H54 (cell line): ENCODE measurements at regions not wholly inside any gene's neighbourhood (a gene's known extent, or its start where the extent isn't known, plus 50 kb on each side); places are given as distances from the start of the nearest gene placed in this dataset.
A peak's percentile ranks its signal among the peaks of the same experiment; 100 is the strongest.

Experiments used
- DNase-seq: peaks from one replicate; pipeline ENCODE4 v3.0.0; 2011; ENCODE audit warnings: low spot score, mixed read lengths; ENCODE audit not compliant: insufficient read length
- FAIRE-seq: peaks from 3 replicates; lab custom pipeline; 2011; peaks lifted over from hg19 to GRCh38; lab: Jason Lieb, UNC
- POLR2A ChIP-seq: IDR thresholded peaks from 2 replicates; pipeline ENCODE4 v1.6.1; 2011; ENCODE audit warnings: low read depth, mild to moderate bottlenecking, low read length

DNA sequence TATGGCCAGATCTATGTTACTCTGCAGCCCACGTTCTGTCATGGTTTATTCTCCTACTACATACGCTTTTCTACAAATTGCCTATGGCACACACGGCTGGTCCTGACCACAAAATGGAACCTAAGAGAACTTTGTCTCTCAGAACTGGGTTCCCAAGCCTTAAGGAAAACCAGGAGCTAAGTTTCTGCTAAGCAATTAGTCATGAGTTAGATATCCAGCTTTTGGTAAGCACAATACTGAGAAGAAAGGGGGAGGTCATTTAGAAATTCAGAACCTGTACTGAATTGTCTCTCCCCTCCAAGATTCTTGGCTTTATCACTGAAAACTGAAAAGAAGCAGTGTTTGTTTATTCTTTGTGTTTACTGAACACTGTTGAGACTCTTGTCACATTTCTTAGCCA, 283.5 kb upstream of the TANK start:
- TF ChIP-seq POLR2A, result no peak
- FAIRE-seq (peak; percentile 45), DNase-seq (no peak)

- FAIRE-seq (no peak), DNase-seq (no peak)
- TF ChIP-seq POLR2A, result no peak
These were observed 281.6 kb upstream of the TANK start for GRCh38 chr2:160878618-160879017.

DNA sequence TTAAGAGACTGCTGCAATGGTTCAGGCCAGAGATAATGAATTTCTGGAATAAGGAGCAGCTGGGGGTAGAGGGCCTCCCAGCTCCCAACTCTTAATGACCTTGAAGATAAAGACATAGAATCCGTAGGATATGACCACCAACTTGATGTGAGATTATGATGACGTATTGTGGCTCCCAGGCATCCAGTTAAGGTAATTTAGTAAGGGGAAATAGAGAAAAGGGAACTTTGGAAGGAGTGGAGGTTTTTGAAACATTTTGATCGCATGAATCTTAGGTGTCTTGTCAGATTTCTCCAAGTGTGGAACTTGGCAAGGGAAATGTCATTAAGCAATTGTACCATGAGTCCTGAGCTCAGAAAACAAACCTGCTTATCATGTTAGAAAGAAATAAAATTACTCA, 277.3 kb upstream of the TANK start:
- TF ChIP-seq POLR2A, result no peak
- DNase-seq (no peak), FAIRE-seq (no peak)

DNA sequence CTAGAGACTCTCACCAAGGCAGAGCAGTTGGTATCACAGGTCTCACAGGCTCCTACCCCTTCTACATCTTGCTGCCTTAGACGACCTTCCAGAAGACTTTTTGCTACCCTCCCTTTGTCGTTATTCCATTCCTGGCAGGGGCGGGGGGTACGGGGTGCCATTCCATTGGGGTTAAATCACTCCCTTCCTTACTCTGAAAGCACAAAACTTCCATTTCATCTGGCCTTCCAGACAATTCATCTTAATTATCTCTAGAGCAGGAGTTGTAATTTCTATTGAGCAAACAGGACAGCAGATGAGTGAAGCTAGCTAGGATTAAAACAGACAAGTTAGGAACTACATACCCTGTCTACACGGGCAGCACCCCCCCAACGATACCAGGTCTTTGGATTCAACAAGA, 276.2 kb upstream of the TANK start:
- TF ChIP-seq POLR2A, result no peak
- FAIRE-seq (no peak), DNase-seq (no peak)

GRCh38 chr2:160889439-160890170, 270.6 kb upstream of the TANK start:
- FAIRE-seq (no peak), DNase-seq (no peak)
- no peak for TF ChIP-seq POLR2A

DNA sequence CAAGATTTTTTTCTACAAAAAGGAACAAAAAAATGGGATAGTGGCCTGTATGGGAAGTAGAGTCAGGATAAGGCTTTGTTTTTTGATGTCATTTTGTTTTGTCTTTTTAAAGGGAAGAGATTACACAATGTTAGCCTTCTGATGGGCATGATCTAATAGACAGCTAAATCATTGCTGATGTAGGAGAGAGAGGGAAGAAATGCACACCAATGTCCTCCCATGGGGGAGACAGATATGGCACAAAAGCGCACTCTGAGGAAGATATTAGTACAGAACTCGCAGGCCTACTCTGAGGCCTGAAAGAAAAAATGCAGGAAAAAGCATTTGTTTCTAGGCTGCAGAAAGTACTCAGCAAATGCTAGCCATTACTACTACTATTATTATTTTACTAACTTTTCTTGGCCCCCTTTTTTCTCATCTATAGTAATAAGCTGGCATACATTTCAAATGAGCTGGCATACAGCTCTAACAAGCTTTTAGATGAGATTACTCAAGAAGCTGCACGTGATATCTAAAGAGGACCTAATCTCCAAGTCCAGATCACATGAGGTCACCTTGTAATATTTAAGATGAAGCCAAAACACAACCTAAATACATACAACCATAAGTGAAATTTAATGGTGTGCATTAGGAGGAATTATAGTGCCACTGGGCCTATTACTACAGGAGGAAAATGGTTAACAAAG, 269.4 kb upstream of the TANK start:
- no peak for FAIRE-seq
- no peak for TF ChIP-seq POLR2A
- no peak for DNase-seq

GRCh38 chr2:160891353-160891740, 268.9 kb upstream of the TANK start:
- no peak for TF ChIP-seq POLR2A
- no peak for FAIRE-seq

DNA sequence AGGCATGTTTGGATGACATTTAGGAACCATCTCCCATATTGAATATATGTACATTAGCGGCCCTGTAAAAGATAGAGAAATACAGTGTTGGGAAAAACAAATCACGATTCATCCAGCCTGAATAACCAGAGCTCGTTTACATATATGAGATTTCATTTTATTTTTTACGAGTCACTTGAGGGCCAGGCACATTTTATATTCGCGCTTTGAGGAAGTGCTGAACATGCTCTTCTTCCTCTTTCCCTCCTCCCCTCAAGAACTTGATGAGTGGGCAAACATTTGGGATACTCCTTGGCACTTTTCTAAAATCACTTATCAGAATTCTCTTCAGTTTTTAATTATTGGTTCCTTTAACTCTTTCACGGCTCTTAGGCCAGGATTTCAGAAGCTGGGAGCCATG, 268.0 kb upstream of the TANK start:
- FAIRE-seq (no peak), DNase-seq (no peak)
- TF ChIP-seq POLR2A, result no peak

More at GRCh38 chr2:160891353-160891740, 268.9 kb upstream of the TANK start:
- no peak for DNase-seq

- FAIRE-seq (no peak), DNase-seq (no peak)
- no peak for TF ChIP-seq POLR2A
These were observed 266.6 kb upstream of the TANK start for GRCh38 chr2:160893581-160893980.

DNA sequence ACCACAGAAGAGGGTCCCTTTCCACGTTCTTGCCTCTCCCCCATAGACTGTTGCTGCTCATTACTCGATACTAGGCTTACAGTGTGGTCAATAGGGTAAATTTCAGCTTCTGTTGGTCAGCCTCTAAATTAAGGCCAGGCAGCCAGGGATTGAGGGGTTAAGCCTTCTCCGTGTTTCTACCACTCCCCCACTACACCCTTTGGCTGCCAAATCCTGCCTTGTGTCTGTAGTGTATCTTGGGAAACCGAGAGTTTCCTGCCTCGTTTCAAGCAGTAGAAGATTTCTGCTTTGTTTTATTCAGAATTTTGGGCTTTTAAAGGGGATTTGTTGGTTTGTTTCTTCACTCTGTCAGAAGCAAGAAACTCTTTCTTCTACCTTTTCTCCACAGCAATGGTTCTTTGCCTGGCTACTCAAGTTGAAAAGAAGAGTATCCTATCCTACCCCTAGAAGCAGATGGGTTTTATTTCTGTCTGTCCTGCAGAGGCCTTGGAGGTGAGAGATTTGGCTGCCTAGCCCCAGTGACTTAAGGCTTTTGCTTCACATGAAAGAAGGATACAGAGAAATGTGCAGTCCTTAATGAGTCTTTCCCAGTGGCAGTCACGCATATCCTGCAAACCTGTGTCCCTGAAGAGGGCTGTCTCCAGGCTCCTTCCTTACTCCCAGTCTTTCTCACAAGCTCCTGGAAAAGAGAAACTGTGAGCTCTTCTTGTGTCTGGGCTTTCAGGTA, 261.5 kb upstream of the TANK start:
- no peak for DNase-seq
- no peak for FAIRE-seq
- TF ChIP-seq POLR2A, result no peak

DNA sequence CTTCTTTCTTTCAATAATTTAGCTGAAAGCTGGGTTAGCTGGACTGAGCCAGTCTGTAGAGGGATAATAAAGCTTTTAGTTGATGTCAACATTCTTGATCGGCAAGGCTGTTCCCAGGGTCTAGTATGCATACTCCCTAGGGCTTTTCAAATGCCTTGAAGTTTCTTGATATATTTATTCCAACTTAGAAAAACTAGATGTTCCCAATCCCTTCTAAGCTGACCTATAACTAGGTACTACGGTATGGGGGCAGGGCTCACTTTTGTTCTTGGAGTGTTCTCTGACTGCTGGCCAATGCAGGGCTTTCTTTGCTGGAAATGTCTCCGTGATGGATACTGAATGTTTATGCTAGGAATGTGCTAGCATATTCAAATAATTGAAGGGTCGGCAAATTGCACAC, 258.6 kb upstream of the TANK start:
- FAIRE-seq (no peak), DNase-seq (no peak)

DNA sequence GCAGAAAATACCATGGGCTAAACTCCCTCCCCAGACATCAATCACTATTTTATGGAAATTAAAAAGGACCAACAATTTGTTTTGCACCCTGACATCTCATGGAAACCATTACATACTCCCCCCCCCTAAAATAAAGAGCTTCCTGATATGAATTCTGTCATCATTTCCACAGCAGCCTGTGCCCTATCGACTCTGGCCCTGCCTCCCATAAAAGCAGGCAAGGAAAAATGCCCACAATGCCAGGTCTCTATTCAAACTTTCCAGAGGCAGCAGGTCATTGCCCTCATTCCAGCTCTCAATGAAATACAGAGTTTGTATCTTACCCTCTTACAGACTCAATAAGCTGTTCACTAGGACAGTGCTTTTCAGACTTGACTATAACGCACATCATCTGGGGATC, 254.4 kb upstream of the TANK start:
- TF ChIP-seq POLR2A, result no peak
- DNase-seq (no peak), FAIRE-seq (no peak)

More for the DNA sequence above, 258.6 kb upstream of the TANK start:
- no peak for TF ChIP-seq POLR2A

DNA sequence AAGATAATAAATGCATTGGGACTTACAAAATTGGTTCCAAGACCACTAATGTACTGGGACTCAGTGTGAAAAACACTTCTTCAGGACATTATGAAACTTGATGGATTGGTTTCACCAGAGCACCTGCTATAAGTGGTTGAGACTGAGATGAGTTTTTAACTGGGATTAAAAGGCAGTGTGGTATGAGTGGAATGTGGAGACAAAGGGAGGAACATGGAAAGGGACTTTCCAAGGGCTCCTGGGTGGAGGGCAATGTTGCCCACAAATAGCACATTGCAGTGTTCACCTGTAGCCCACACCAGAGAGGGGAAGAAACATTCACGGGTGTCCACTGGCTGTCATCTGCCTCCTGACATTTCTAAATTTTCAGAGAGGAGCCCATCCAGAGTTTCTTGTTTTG, 253.3 kb upstream of the TANK start:
- DNase-seq (no peak), FAIRE-seq (no peak)
- TF ChIP-seq POLR2A, result no peak

DNA sequence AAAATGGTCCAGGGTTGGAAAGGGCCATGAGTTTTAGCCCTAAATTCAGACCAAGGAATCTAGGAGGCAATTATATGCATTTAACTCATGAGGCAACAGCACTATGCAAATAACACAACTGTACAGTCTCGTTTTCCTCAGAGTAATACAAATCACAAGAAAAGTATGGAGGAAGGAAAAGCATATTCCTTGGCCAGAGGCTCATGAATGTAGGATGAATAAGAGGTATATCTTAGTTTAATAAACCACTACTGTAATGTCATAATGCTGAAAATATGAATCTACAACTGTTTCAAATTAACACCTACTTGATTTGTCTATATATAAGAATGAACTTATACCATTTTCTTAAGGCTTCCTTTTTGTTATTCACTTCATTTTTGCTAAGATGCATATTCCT, 252.5 kb upstream of the TANK start:
- no peak for TF ChIP-seq POLR2A
- no peak for FAIRE-seq
- no peak for DNase-seq

DNA sequence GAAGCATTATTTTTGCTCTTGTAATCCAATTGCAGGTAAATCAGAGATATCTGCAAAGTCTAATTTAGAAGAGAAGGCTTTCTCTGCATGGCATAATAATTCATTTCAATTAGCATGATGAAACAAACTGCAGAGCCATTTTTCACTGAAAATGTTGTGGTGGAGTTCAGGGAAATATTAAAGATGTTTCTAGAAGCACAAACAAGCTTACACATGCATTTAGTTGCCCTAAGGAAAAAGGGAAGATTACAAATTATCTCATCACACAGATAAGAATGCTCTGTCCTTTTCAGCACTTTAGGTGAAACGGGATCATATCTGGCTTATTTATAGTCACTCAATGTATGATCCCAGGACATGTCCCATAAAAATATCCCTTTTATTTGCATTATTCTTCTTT, 252.1 kb upstream of the TANK start:
- no peak for FAIRE-seq
- no peak for TF ChIP-seq POLR2A
- DNase-seq, result no peak
